GM13976 (cell line): ENCODE measurements at regions not wholly inside any gene's neighbourhood (a gene's known extent, or its start where the extent isn't known, plus 50 kb on each side); places are given as distances from the start of the nearest gene placed in this dataset.
"Not testable (repeated sequence)": the region's sequence is repeated elsewhere in the genome, so short reads cannot be mapped to it uniquely, and the experiment has no call there.

Experiments used
- DNase-seq: peaks from one replicate; pipeline ENCODE4 v3.0.0; 2012; ENCODE audit warnings: low spot score
- CTCF ChIP-seq: IDR thresholded peaks from 2 replicates; pipeline ENCODE4 v1.5.1; 2012; ENCODE audit warnings: borderline replicate concordance, mild to moderate bottlenecking; ENCODE audit not compliant: insufficient read depth; ENCODE audit errors: extremely low read depth, missing control alignments, control extremely low read depth
- in situ Hi-C: fragments of 300-500 bp; cut with MboI; formaldehyde crosslinking; loops from one replicate; pipeline ENCODE4 v1.12.0; 2022; ENCODE audit warnings: low sequenced_read_pairs, mixed read lengths, inconsistent platforms; ENCODE audit not compliant: unreplicated experiment

DNA sequence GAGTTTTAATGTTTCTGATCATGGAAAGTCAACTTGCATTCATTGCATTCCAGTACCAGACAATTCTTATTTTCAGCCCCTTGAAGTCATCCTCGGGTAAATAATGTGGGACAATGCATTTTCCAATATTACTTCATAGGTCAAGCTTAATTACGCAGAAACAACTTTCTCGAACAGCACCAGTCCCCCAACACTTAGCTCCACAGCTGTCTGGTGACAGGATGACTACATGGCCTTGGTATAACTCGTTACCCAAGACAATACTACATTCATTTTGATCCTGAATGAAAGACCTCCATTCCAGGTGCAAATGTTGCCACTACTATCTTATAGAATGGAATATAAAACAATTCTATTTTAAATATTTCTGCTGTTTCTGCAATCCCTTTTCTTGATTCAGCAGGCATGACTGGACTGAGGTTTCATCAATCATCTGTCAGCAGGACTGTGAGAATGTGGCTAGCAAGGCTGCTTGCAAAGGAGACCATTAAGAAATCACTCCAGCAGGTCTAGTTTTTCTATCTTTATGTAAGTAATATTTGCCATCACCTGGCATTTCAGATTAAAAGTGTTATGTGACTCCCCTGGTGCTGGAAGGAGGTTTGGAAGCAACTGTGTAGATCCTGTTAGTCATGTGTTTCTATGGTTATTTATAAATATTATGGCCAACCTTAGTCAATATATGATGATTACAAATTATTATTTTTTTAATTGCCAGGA, 147.9 kb downstream of the HAO1 start:
- in situ Hi-C loops = no loop called here
- no peak for DNase-seq
- no peak for TF ChIP-seq CTCF

- in situ Hi-C loops = no loop called here
- DNase-seq = no peak
- no peak for TF ChIP-seq CTCF
These were observed 142.1 kb downstream of the HAO1 start for GRCh38 chr20:7798176-7798575.

DNA sequence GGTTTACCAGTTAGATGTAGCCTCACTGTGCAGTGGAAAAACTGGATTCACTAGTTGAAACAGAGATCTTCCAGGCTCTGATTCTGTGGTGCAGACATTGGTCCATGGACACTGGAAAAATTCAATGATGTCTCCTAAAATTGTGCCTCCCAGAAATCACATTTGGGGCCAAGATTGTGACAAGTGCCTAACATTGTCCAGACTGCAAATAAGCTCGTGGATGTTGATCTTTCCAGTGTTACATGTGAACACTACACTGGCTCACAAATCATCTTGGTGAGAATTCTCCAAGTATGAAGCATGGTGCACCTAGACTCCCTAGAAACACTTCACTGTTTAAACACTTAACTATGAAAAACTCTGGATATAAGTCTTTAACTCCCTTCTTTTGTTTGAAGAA, 140.4 kb downstream of the HAO1 start:
- TF ChIP-seq CTCF = no peak
- in situ Hi-C loops = no loop called here
- DNase-seq = no peak

- DNase-seq, in situ Hi-C loops: not testable (repeated sequence)
These were observed 136.7 kb downstream of the HAO1 start for GRCh38 chr20:7803411-7804151.

DNA sequence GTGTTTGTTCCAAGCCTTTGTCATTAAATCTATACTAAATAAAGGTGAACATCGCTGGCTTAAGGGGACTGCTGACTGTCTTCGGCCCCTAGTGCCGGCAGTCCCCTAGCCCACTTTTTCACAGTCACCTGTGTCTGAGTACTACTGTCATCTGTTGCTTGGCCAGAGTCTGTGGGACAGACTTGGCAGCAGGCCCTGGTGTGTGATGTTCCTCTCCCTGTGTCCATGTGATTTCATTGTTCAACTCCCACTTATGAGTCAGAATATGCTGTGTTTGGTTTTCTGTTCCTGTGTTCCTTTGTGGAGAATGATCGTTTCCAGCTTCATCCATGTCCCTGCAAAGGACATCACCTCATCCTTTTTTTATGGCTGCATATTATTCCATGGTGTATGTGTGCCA, 133.4 kb downstream of the HAO1 start:
- DNase-seq = no peak
- in situ Hi-C loops = no loop called here
- TF ChIP-seq CTCF = no peak

- in situ Hi-C loops = no loop called here
- no peak for DNase-seq
- no peak for TF ChIP-seq CTCF
These were observed 123.0 kb downstream of the HAO1 start for GRCh38 chr20:7817286-7817685.

- no peak for TF ChIP-seq CTCF
- in situ Hi-C loops = no loop called here
- DNase-seq = no peak
These were observed 121.8 kb downstream of the HAO1 start for GRCh38 chr20:7818477-7818876.
